ENCODE measurements at regions not wholly inside any gene's neighbourhood (a gene's known extent, or its start where the extent isn't known, plus 50 kb on each side); places are given as distances from the start of the nearest gene placed in this dataset.
"Not testable (repeated sequence)": the region's sequence is repeated elsewhere in the genome, so short reads cannot be mapped to it uniquely, and the experiment has no call there.

- CTCF ChIA-PET: no interaction called here
- POLR2A ChIA-PET: no interaction called here
Observed at GRCh38 chr5:114838937-114839336, 330.8 kb downstream of the TRIM36 start.

GRCh38 chr5:114830114-114830513, 339.6 kb downstream of the TRIM36 start:
- ChIA-PET CTCF (no interaction called here), POLR2A (no interaction called here)

GRCh38 chr5:114822863-114823262, 346.8 kb downstream of the TRIM36 start:
- POLR2A ChIA-PET: no interaction called here

GRCh38 chr5:114822436-114822835, 347.3 kb downstream of the TRIM36 start:
- ChIA-PET CTCF (no interaction called here), POLR2A (no interaction called here)

More at GRCh38 chr5:114822863-114823262, 346.8 kb downstream of the TRIM36 start:
- CTCF ChIA-PET: no interaction called here

GRCh38 chr5:114790403-114790792, 379.3 kb downstream of the TRIM36 start:
- CTCF ChIA-PET: no interaction called here

GRCh38 chr5:114789773-114790402, 379.8 kb downstream of the TRIM36 start:
- POLR2A ChIA-PET: no interaction called here
- CTCF ChIA-PET: no interaction called here

More at GRCh38 chr5:114790403-114790792, 379.3 kb downstream of the TRIM36 start:
- POLR2A ChIA-PET: no interaction called here

- POLR2A ChIA-PET: no interaction called here
- CTCF ChIA-PET: interaction anchor here (1.1 kb wide), 1 partner anchor 10 kb away, joined by 3 read pairs; no protein-coding TSS in a partner anchor
Observed at GRCh38 chr5:114782869-114783268, 386.8 kb downstream of the TRIM36 start.

- CTCF ChIA-PET: interaction anchor here (1.1 kb wide), 1 partner anchor 10 kb away, joined by 3 read pairs; no protein-coding TSS in a partner anchor
- POLR2A ChIA-PET: no interaction called here
Observed at GRCh38 chr5:114782177-114782576, 387.5 kb downstream of the TRIM36 start.

GRCh38 chr5:114780290-114780689, 389.4 kb downstream of the TRIM36 start:
- ChIA-PET POLR2A (no interaction called here), CTCF (no interaction called here)

GRCh38 chr5:114744406-114744805, 382.5 kb downstream of the KCNN2 start:
- CTCF ChIA-PET: no interaction called here
- POLR2A ChIA-PET: no interaction called here

GRCh38 chr5:114734238-114734637, 372.4 kb downstream of the KCNN2 start:
- CTCF ChIA-PET: no interaction called here
- POLR2A ChIA-PET: no interaction called here

GRCh38 chr5:114729986-114730385, 368.1 kb downstream of the KCNN2 start:
- ChIA-PET POLR2A (no interaction called here), CTCF (no interaction called here)

- POLR2A ChIA-PET: no interaction called here
- CTCF ChIA-PET: no interaction called here
Observed at GRCh38 chr5:114727358-114727757, 365.5 kb downstream of the KCNN2 start.

GRCh38 chr5:114726131-114726530, 364.3 kb downstream of the KCNN2 start:
- ChIA-PET CTCF (no interaction called here), POLR2A (no interaction called here)

GRCh38 chr5:114719268-114719667, 357.4 kb downstream of the KCNN2 start:
- CTCF ChIA-PET: no interaction called here

GRCh38 chr5:114716955-114717354, 355.1 kb downstream of the KCNN2 start:
- ChIA-PET CTCF (no interaction called here), POLR2A (no interaction called here)

More at GRCh38 chr5:114719268-114719667, 357.4 kb downstream of the KCNN2 start:
- POLR2A ChIA-PET: no interaction called here

- CTCF ChIA-PET, POLR2A ChIA-PET: not testable (repeated sequence)
Observed at GRCh38 chr5:114704225-114704893, 342.5 kb downstream of the KCNN2 start.

- ChIA-PET POLR2A (no interaction called here), CTCF (no interaction called here)
Observed at GRCh38 chr5:114702731-114703130, 340.9 kb downstream of the KCNN2 start.

GRCh38 chr5:114702136-114702535, 340.3 kb downstream of the KCNN2 start:
- CTCF ChIA-PET: no interaction called here
- POLR2A ChIA-PET: no interaction called here

GRCh38 chr5:114700823-114701222, 339.0 kb downstream of the KCNN2 start:
- ChIA-PET CTCF (no interaction called here), POLR2A (interaction anchor here (0.7 kb wide), 1 partner anchor 485 kb away, joined by 3 read pairs; no protein-coding TSS in a partner anchor)

GRCh38 chr5:114695292-114695904, 333.5 kb downstream of the KCNN2 start:
- CTCF ChIA-PET: no interaction called here
- POLR2A ChIA-PET: no interaction called here
